Fibroblast of lung (primary cell): ENCODE measurements at regions not wholly inside any gene's neighbourhood (a gene's known extent, or its start where the extent isn't known, plus 50 kb on each side); places are given as distances from the start of the nearest gene placed in this dataset.

Experiments used
- CTCF ChIP-seq, 2 donors: IDR thresholded peaks in 1 of 2; conservative IDR thresholded peaks in 1 of 2; 1 replicate in 1 of 2; 2 replicates in 1 of 2; pipeline ENCODE4 v1.5.1; 2011 to 2012; ENCODE audit warnings: low read length in 2 of 2, control low read depth in 1 of 2, inconsistent platforms in 1 of 2, low read depth in 1 of 2, mild to moderate bottlenecking in 1 of 2
- EZH2 ChIP-seq: IDR thresholded peaks from 2 replicates; pipeline ENCODE4 v1.5.1; 2012; ENCODE audit warnings: low read length, control low read depth, mild to moderate bottlenecking; ENCODE audit errors: missing control alignments

GRCh38 chr6:144885817-144886216, 600.7 kb downstream of the UTRN start:
- no peak for TF ChIP-seq CTCF (conservative IDR thresholded peaks at IDR 0.05 in 1 of 2, IDR thresholded peaks at IDR 0.05 in 1 of 2; ENCODE audit: low read depth in 1 of 2, low read length in 2 of 2)
- TF ChIP-seq EZH2: no peak
